IPS-20b (cell line): ENCODE measurements at regions not wholly inside any gene's neighbourhood (a gene's known extent, or its start where the extent isn't known, plus 50 kb on each side); places are given as distances from the start of the nearest gene placed in this dataset.

ENCODE experiments used
- H3K27ac ChIP-seq: one replicate; pipeline ENCODE4 v1.5.1; 2013; ENCODE audit warnings: low read length
- H3K27me3 ChIP-seq: 2 replicates; pipeline ENCODE4 v1.6.1; 2013; ENCODE audit warnings: mild to moderate bottlenecking, low read length, inconsistent platforms; ENCODE audit not compliant: insufficient read depth
- H3K36me3 ChIP-seq: 2 replicates; pipeline ENCODE4 v1.6.1; 2013; ENCODE audit warnings: low read depth, mild to moderate bottlenecking, inconsistent platforms, low read length, moderate library complexity; ENCODE audit not compliant: insufficient read depth
- H3K4me1 ChIP-seq: 2 replicates; pipeline ENCODE4 v1.6.1; 2013; ENCODE audit warnings: mild to moderate bottlenecking, control low read depth, inconsistent platforms, low read length, moderate library complexity; ENCODE audit not compliant: insufficient read depth
- H3K4me3 ChIP-seq: 2 replicates; pipeline ENCODE4 v1.5.1; 2013; ENCODE audit warnings: mild to moderate bottlenecking, low read length, inconsistent platforms
- H3K9ac ChIP-seq: 2 replicates; pipeline ENCODE4 v1.6.1; 2013; ENCODE audit warnings: low read depth, mild to moderate bottlenecking, inconsistent platforms, low read length, moderate library complexity
- H3K9me3 ChIP-seq: 2 replicates; pipeline ENCODE4 v1.6.1; 2013; ENCODE audit warnings: mild to moderate bottlenecking, low read depth, low read length, inconsistent platforms; ENCODE audit not compliant: insufficient read depth

DNA sequence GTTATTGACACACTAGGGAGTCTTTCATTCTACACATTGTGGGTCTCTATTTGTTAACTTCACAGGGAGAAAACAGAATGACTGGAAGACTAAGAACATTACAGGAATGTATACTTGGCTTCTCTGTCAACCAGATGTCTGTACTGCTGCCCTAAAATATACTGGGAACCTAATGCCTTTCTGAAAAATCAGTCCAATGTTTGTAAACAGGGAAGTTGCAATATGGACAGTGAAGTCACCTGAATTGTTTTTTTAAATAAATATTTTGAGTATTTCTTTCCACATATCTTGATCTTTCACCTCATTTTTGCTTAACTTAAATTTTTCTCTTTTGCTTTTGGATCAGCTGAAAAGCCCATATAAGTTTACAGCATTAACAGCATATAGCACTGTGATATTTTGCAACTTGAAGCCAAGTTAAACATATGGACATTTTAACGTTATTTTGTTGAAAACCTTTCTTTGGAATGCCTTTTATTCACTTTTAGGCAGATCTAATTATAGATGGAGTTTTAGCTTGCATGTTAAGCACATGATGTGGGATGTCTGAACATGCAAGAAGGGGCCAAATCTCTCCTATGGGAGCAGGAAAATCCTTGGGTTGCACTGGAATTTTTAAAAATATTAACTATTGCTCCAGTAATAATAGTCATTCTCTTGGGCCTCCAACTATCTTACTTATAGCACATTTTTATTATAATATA, 137.7 kb upstream of the TWIST2 start:
- no peak overlapping the region for H3K27ac ChIP-seq

DNA sequence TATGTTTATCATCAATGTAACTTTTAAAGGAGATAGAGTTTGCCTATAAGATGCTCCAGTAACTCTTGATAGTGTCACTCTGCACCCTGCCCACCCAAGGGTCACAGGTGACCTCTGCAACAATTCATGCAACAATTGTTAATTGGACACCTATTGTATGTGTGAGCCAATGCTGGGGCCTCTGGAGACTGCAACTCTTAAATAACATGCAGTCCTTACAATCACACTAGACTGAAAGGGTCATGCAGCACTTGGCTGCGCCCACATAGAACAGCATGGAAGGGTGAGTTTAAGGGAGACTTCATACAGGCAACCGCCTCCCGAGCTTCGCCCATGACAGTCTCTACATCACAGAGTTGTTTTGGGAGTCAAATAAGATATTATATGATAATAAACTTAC, 137.1 kb upstream of the TWIST2 start:
- Histone ChIP-seq H3K4me3 (no peak overlapping the region), H3K36me3 (no peaks in the 10 kb centered on the region), H3K9ac (no peak overlapping the region), H3K27me3 (0 out of 2 replicates have a peak, but pooled peaks cover under 1% of the 10 kb centered on the region), H3K4me1 (no peaks in the 10 kb centered on the region), H3K9me3 (no peaks in the 10 kb centered on the region), H3K27ac (no peak overlapping the region)

More for the DNA sequence above, 137.7 kb upstream of the TWIST2 start:
- H3K9me3 ChIP-seq: no peaks in the 10 kb centered on the region
- no peak overlapping the region for H3K9ac ChIP-seq
- H3K4me1 ChIP-seq: no peaks in the 10 kb centered on the region
- no peaks in the 10 kb centered on the region for H3K36me3 ChIP-seq
- H3K4me3 ChIP-seq: no peak overlapping the region
- no peaks in the 10 kb centered on the region for H3K27me3 ChIP-seq

DNA sequence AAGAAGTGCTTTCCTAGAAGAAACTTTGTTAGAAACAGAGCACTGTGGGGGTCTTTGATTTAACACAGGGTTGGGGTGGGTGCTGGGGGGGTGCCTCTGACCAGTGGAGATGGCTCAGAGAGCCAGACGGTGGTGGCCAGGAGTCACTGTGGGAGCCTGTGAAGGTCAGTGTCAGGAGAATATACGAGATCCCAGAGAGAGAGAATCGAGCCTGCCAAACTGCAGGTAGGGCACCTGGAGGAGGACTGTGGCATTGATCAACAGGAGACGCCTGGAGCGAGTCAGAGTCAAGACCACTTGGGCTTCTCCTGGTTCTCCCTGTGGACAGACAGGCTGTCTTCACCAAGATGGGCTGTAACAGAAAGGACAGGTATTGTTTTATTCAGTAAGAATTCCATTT, 136.5 kb upstream of the TWIST2 start:
- Histone ChIP-seq H3K36me3 (no peaks in the 10 kb centered on the region), H3K27me3 (peaks cover 5% of the 10 kb centered on the region; the same call in 1 of the 2 replicates), H3K27ac (no peak overlapping the region), H3K4me3 (no peak overlapping the region), H3K9me3 (no peaks in the 10 kb centered on the region), H3K4me1 (no peaks in the 10 kb centered on the region), H3K9ac (no peak overlapping the region)

DNA sequence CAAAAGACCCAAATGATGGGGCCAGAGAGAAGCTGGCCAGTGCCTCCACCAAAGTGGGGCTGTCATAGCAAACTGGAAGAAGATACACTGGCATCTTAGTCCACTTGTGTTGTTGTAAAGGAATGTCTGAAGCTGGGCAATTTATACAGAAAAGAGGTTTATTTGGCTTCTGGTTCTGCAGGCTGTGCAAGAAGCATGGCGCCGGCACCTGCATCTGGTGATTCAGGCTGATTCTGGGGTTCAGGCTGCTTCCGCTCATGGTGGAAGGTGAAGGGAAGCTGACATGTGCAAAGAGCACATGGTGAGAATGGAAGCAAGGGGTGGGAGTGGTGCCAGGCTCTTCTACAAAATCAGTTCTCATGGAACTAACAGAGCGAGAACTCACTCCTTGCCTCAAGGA, 135.9 kb upstream of the TWIST2 start:
- no peaks in the 10 kb centered on the region for H3K9me3 ChIP-seq
- no peak overlapping the region for H3K4me3 ChIP-seq
- no peak overlapping the region for H3K9ac ChIP-seq
- H3K27me3 ChIP-seq: peaks cover 5% of the 10 kb centered on the region; the same call in 1 of the 2 replicates
- no peaks in the 10 kb centered on the region for H3K4me1 ChIP-seq
- H3K36me3 ChIP-seq: no peaks in the 10 kb centered on the region
- H3K27ac ChIP-seq: no peak overlapping the region

DNA sequence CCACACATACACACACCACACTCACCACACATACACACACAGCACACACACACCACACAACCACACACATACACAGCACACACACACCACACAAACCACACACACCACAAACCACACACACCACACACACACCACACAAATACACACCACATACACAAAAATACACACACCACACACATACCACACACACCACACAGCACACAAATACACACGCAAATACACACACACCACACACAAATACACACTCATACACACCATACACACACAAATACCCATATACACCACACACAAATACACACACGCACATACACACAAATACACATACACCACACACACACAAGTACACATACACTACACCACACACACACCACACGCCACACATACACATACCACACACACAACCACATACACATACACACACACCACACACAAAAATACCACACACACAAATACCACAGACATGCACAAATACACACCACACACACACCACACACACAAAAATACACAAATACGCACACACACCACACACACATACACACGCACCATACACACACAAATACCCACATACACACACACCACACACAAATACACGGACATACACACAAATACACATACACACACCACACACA, 134.6 kb upstream of the TWIST2 start:
- no peaks in the 10 kb centered on the region for H3K9me3 ChIP-seq
- H3K27ac ChIP-seq: no peak overlapping the region
- no peak overlapping the region for H3K9ac ChIP-seq
- H3K4me1 ChIP-seq: no peaks in the 10 kb centered on the region
- no peaks in the 10 kb centered on the region for H3K36me3 ChIP-seq
- H3K27me3 ChIP-seq: peaks cover 5% of the 10 kb centered on the region; the same call in 1 of the 2 replicates
- H3K4me3 ChIP-seq: no peak overlapping the region

DNA sequence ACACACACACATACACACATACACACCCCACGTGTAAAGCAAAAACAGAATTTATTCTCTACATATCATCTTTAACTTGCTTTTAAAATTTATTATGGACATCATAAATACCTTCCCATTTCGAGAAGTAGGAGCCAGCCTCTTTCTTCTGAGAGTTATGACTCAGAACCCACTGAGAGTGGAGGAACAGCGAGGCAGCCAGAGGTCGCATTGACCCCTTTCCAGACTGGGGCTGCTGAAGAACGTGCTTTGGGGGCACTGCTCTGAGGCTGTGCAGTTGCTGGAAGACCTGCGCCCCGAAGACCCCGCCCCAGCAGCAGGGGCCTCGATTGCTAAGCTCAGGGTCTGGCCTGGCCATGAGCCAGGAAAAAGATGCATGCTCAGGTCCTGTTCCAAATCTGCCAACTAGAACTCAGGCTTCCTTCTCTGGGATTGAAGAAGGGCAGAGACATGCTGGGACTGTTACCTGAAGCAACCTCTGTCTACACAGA, 133.8 kb upstream of the TWIST2 start:
- Histone ChIP-seq H3K36me3 (no peaks in the 10 kb centered on the region), H3K9me3 (no peaks in the 10 kb centered on the region), H3K9ac (no peak overlapping the region), H3K4me3 (no peak overlapping the region), H3K4me1 (no peaks in the 10 kb centered on the region), H3K27me3 (peaks cover 5% of the 10 kb centered on the region; the same call in 1 of the 2 replicates), H3K27ac (no peak overlapping the region)

DNA sequence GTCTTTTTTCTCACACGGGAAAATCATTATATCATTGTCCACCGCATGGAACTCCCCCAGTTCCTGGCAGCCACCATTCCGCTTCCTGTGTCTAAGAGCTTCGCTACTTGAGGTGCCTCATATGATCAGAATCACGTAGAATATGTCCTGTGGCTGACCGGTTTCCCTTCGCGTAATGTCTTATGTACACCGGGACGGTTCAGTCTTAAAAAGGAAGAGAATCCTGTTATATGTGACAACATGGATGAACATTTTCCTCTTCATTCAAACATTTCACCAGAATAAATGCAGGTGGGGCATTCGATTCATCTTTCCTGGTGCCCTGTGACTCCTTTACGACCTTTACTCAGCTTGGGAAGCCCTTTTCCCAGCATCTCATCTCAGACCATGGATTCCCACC, 131.7 kb upstream of the TWIST2 start:
- Histone ChIP-seq H3K9me3 (no peaks in the 10 kb centered on the region), H3K36me3 (no peaks in the 10 kb centered on the region), H3K4me1 (no peaks in the 10 kb centered on the region), H3K4me3 (no peak overlapping the region), H3K27ac (no peak overlapping the region), H3K9ac (no peak overlapping the region), H3K27me3 (peaks cover 5% of the 10 kb centered on the region; the same call in 1 of the 2 replicates)

DNA sequence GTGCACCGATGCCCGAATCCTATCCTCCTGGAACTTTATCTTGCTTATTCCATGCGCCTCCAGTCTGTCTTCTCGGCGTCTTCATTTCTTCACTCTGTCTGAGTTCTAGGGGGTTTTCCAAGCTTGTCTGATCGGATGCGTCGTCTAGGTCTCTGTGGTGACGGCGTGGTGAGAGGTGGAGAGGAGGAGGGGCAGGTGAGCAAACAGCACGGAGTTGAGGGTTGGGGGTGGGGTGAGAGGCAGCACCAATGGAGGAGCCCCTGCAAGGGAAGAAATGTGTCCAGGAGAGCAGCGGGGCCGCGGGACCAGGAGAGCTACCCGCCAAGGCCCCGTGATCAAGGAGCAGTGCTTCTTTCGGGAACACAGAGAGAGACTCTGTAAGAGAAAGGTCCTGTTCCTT, 131.3 kb upstream of the TWIST2 start:
- no peaks in the 10 kb centered on the region for H3K4me1 ChIP-seq
- H3K9ac ChIP-seq: no peak overlapping the region
- no peaks in the 10 kb centered on the region for H3K9me3 ChIP-seq
- peaks cover 5% of the 10 kb centered on the region; the same call in 1 of the 2 replicates for H3K27me3 ChIP-seq
- H3K27ac ChIP-seq: no peak overlapping the region
- no peaks in the 10 kb centered on the region for H3K36me3 ChIP-seq
- no peak overlapping the region for H3K4me3 ChIP-seq

DNA sequence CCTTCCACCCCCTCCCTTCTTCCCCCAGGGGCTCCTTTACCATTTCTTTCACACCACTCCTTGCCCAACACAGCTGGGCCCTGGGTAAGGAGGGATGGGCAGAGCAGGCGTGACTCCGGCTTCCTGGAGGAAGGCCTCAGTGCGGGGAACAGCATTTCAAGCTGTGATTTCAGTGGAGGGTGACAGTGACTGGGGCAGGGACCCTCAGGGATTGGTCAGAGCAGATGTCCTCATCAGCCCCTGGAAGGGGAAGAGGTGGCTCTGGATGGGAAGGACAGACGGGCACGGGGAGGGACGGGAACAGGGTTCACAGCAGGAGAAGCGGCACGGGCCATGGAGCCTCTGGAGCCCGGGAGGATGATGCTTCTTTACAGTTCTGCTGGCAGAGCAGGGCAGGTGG, 130.8 kb upstream of the TWIST2 start:
- no peaks in the 10 kb centered on the region for H3K36me3 ChIP-seq
- no peaks in the 10 kb centered on the region for H3K9me3 ChIP-seq
- no peak overlapping the region for H3K9ac ChIP-seq
- H3K27me3 ChIP-seq: peaks cover 5% of the 10 kb centered on the region; the same call in 1 of the 2 replicates
- H3K4me1 ChIP-seq: no peaks in the 10 kb centered on the region
- no peak overlapping the region for H3K27ac ChIP-seq
- H3K4me3 ChIP-seq: no peak overlapping the region

DNA sequence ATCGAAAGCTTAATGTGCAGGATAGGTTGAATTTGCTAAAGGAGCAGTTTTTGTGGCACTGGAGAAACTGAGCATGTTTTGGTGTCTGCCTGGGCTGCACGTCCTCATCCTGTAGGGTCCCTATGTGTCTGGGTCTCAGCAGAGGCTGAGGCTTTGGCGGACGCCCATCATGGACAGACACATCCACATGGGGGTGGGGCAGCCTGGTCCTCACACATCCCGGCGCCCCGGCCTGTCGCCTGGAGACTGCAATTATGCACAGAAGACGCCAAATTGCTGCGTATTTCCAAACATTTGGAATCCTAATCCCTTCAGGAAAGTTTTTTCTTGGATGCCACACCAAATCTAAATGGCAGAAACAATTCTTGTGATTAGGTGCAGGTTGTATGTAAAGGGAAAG, 128.2 kb upstream of the TWIST2 start:
- Histone ChIP-seq H3K27me3 (peaks cover 5% of the 10 kb centered on the region; the same call in 1 of the 2 replicates), H3K9ac (no peak overlapping the region), H3K36me3 (no peaks in the 10 kb centered on the region), H3K9me3 (no peaks in the 10 kb centered on the region), H3K4me3 (no peak overlapping the region), H3K27ac (no peak overlapping the region), H3K4me1 (no peaks in the 10 kb centered on the region)

DNA sequence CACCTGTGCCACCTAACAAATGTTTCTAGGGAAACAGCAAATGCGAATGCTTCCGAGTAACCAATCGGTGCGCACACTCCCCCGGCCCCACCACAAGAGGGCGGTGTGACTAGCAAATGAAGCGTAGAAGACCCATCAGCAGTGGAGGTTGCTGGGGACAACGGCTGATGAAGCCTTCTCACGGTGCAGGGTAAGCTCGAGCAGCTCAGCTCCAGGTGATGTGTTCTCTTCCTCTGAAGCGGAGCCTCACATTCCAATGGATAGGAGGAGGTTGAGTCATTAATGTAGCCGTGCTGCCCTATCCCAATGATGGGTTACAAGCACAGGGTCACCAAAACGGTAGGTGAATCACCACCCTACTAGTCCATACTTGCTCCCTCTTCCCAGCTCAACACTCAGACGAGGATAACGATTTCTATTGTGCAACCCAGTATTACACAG, 127.6 kb upstream of the TWIST2 start:
- Histone ChIP-seq H3K4me1 (no peaks in the 10 kb centered on the region), H3K9ac (no peak overlapping the region), H3K27ac (no peak overlapping the region), H3K9me3 (no peaks in the 10 kb centered on the region), H3K36me3 (no peaks in the 10 kb centered on the region), H3K4me3 (no peak overlapping the region), H3K27me3 (peaks cover 5% of the 10 kb centered on the region; the same call in 1 of the 2 replicates)

DNA sequence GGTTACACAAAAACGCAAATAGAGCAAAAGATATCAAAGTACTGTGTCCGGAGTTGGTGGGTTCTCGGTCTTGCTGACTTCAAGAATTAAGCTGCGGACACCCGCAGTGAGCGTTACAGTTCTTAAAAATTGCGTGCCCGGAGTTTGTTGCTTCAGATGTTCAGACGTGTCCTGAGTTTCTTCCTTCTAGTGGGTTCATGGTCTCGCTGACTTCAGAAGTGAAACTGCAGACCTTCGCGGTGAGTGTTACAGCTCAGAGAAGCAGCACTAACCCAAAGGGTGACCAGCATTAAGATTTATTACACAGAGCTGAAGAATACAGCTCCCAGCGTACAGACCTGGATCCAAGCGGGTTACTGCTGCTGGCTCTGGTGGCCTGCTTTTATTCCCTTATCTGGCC, 125.7 kb upstream of the TWIST2 start:
- no peak overlapping the region for H3K27ac ChIP-seq
- no peaks in the 10 kb centered on the region for H3K9me3 ChIP-seq
- no peaks in the 10 kb centered on the region for H3K27me3 ChIP-seq
- no peak overlapping the region for H3K4me3 ChIP-seq
- no peaks in the 10 kb centered on the region for H3K36me3 ChIP-seq
- no peaks in the 10 kb centered on the region for H3K4me1 ChIP-seq
- H3K9ac ChIP-seq: no peak overlapping the region
